GM23338 (cell line): ENCODE measurements at regions not wholly inside any gene's neighbourhood (a gene's known extent, or its start where the extent isn't known, plus 50 kb on each side); places are given as distances from the start of the nearest gene placed in this dataset. TPM values are rescaled to one million over a fixed set of nuclear protein-coding genes. Genes with fewer than 3 reads are reported as not detected.

Experiments used
- small RNA-seq: library from RNA; depleted of rRNA; stranded (forward); fragments of <200 nt; gene quantifications from one replicate; pipeline ENCODE3, GENCODE V24; 2014; ENCODE audit warnings: low replicate concordance

Small RNA genes in the stretch of these regions (small RNA-seq; reads per million reads assigned to genes)
- gene RF00438 = not detected
